ENCODE measurements at regions not wholly inside any gene's neighbourhood (a gene's known extent, or its start where the extent isn't known, plus 50 kb on each side); places are given as distances from the start of the nearest gene placed in this dataset.
"Not testable (repeated sequence)": the region's sequence is repeated elsewhere in the genome, so short reads cannot be mapped to it uniquely, and the experiment has no call there.

GRCh38 chr19:31478241-31478640, 129.0 kb upstream of the TSHZ3 start:
- Mint-ChIP-seq H3K36me3 (no peaks in the 10 kb centered on the region), H3K9me3 (no peaks in the 10 kb centered on the region), H3K4me1 (no peaks in the 10 kb centered on the region), H3K27me3 (peaks cover 9% of the 10 kb centered on the region), H3K27ac (no peak overlapping the region), H3K4me3 (no peak overlapping the region)
- DNase-seq: no peak

GRCh38 chr19:31483226-31483857, 134.1 kb upstream of the TSHZ3 start:
- H3K4me1 Mint-ChIP-seq: no peaks in the 10 kb centered on the region
- H3K36me3 Mint-ChIP-seq: no peaks in the 10 kb centered on the region
- H3K4me3 Mint-ChIP-seq: no peak overlapping the region
- DNase-seq: no peak
- H3K27me3 Mint-ChIP-seq: peaks cover 9% of the 10 kb centered on the region
- H3K9me3 Mint-ChIP-seq: peaks cover 9% of the 10 kb centered on the region
- no peak overlapping the region for H3K27ac Mint-ChIP-seq

GRCh38 chr19:31484858-31485410, 135.7 kb upstream of the TSHZ3 start:
- not testable (repeated sequence) for H3K9me3 Mint-ChIP-seq, H3K27ac Mint-ChIP-seq, H3K27me3 Mint-ChIP-seq, H3K36me3 Mint-ChIP-seq, H3K4me3 Mint-ChIP-seq, DNase-seq, H3K4me1 Mint-ChIP-seq

- Mint-ChIP-seq H3K27ac (no peak overlapping the region), H3K27me3 (no peaks in the 10 kb centered on the region), H3K4me3 (no peak overlapping the region), H3K9me3 (peaks cover 9% of the 10 kb centered on the region), H3K36me3 (no peaks in the 10 kb centered on the region), H3K4me1 (no peaks in the 10 kb centered on the region)
- DNase-seq: no peak
Observed at GRCh38 chr19:31485472-31485871, 136.2 kb upstream of the TSHZ3 start.

GRCh38 chr19:31491242-31491641, 142.0 kb upstream of the TSHZ3 start:
- H3K36me3 Mint-ChIP-seq: no peaks in the 10 kb centered on the region
- DNase-seq: no peak
- no peaks in the 10 kb centered on the region for H3K27me3 Mint-ChIP-seq
- no peaks in the 10 kb centered on the region for H3K4me1 Mint-ChIP-seq
- H3K4me3 Mint-ChIP-seq: no peak overlapping the region
- peaks cover 1% of the 10 kb centered on the region for H3K9me3 Mint-ChIP-seq
- no peak overlapping the region for H3K27ac Mint-ChIP-seq

- DNase-seq: no peak
- Mint-ChIP-seq H3K4me1 (no peaks in the 10 kb centered on the region), H3K27ac (no peak overlapping the region), H3K27me3 (no peaks in the 10 kb centered on the region), H3K36me3 (no peaks in the 10 kb centered on the region), H3K4me3 (no peak overlapping the region), H3K9me3 (no peaks in the 10 kb centered on the region)
Observed at GRCh38 chr19:31492050-31492449, 142.8 kb upstream of the TSHZ3 start.

- no peaks in the 10 kb centered on the region for H3K9me3 Mint-ChIP-seq
- DNase-seq: no peak
- no peaks in the 10 kb centered on the region for H3K4me1 Mint-ChIP-seq
- H3K4me3 Mint-ChIP-seq: no peak overlapping the region
- H3K27ac Mint-ChIP-seq: no peak overlapping the region
- H3K36me3 Mint-ChIP-seq: no peaks in the 10 kb centered on the region
- peaks cover 4% of the 10 kb centered on the region for H3K27me3 Mint-ChIP-seq
Observed at GRCh38 chr19:31496076-31496475, 146.8 kb upstream of the TSHZ3 start.

GRCh38 chr19:31497709-31498108, 148.5 kb upstream of the TSHZ3 start:
- Mint-ChIP-seq H3K27ac (no peak overlapping the region), H3K4me3 (no peak overlapping the region), H3K9me3 (no peaks in the 10 kb centered on the region), H3K27me3 (peaks cover 4% of the 10 kb centered on the region), H3K36me3 (no peaks in the 10 kb centered on the region), H3K4me1 (no peaks in the 10 kb centered on the region)
- DNase-seq: no peak

GRCh38 chr19:31498781-31499180, 149.5 kb upstream of the TSHZ3 start:
- Mint-ChIP-seq H3K27ac (no peak overlapping the region), H3K4me1 (no peaks in the 10 kb centered on the region), H3K9me3 (no peaks in the 10 kb centered on the region), H3K36me3 (no peaks in the 10 kb centered on the region), H3K4me3 (no peak overlapping the region), H3K27me3 (peaks cover 4% of the 10 kb centered on the region)
- no peak for DNase-seq

- Mint-ChIP-seq H3K36me3 (no peaks in the 10 kb centered on the region), H3K9me3 (no peaks in the 10 kb centered on the region), H3K4me3 (no peak overlapping the region), H3K27ac (no peak overlapping the region), H3K27me3 (peaks cover 7% of the 10 kb centered on the region), H3K4me1 (no peaks in the 10 kb centered on the region)
- DNase-seq: no peak
Observed at GRCh38 chr19:31499281-31500196, 150.3 kb upstream of the TSHZ3 start.

- DNase-seq: no peak
- no peaks in the 10 kb centered on the region for H3K4me1 Mint-ChIP-seq
- H3K27ac Mint-ChIP-seq: no peak overlapping the region
- H3K36me3 Mint-ChIP-seq: no peaks in the 10 kb centered on the region
- no peak overlapping the region for H3K4me3 Mint-ChIP-seq
- H3K9me3 Mint-ChIP-seq: no peaks in the 10 kb centered on the region
- peaks cover 7% of the 10 kb centered on the region for H3K27me3 Mint-ChIP-seq
Observed at GRCh38 chr19:31500197-31500830, 151.1 kb upstream of the TSHZ3 start.

- no peak for DNase-seq
- H3K27ac Mint-ChIP-seq: no peak overlapping the region
- no peaks in the 10 kb centered on the region for H3K36me3 Mint-ChIP-seq
- H3K4me1 Mint-ChIP-seq: no peaks in the 10 kb centered on the region
- no peaks in the 10 kb centered on the region for H3K9me3 Mint-ChIP-seq
- peaks cover 7% of the 10 kb centered on the region for H3K27me3 Mint-ChIP-seq
- H3K4me3 Mint-ChIP-seq: no peak overlapping the region
Observed at GRCh38 chr19:31500946-31501345, 151.7 kb upstream of the TSHZ3 start.

- Mint-ChIP-seq H3K9me3 (no peaks in the 10 kb centered on the region), H3K27ac (no peak overlapping the region), H3K4me1 (no peaks in the 10 kb centered on the region), H3K4me3 (no peak overlapping the region), H3K36me3 (no peaks in the 10 kb centered on the region), H3K27me3 (peaks cover 7% of the 10 kb centered on the region)
- no peak for DNase-seq
Observed at GRCh38 chr19:31501427-31502195, 152.4 kb upstream of the TSHZ3 start.

GRCh38 chr19:31502536-31503170, 153.4 kb upstream of the TSHZ3 start:
- H3K36me3 Mint-ChIP-seq: no peaks in the 10 kb centered on the region
- peaks cover 11% of the 10 kb centered on the region for H3K27me3 Mint-ChIP-seq
- no peak for DNase-seq
- H3K4me3 Mint-ChIP-seq: no peak overlapping the region
- H3K4me1 Mint-ChIP-seq: no peaks in the 10 kb centered on the region
- no peaks in the 10 kb centered on the region for H3K9me3 Mint-ChIP-seq
- no peak overlapping the region for H3K27ac Mint-ChIP-seq
